H4 (cell line): ENCODE measurements at regions not wholly inside any gene's neighbourhood (a gene's known extent, or its start where the extent isn't known, plus 50 kb on each side); places are given as distances from the start of the nearest gene placed in this dataset.
"Not testable (repeated sequence)": the region's sequence is repeated elsewhere in the genome, so short reads cannot be mapped to it uniquely, and the experiment has no call there.

Experiments used
- DNase-seq: peaks from one replicate; pipeline ENCODE4 v3.0.0-alpha.2; 2015; ENCODE audit warnings: low spot score

DNA sequence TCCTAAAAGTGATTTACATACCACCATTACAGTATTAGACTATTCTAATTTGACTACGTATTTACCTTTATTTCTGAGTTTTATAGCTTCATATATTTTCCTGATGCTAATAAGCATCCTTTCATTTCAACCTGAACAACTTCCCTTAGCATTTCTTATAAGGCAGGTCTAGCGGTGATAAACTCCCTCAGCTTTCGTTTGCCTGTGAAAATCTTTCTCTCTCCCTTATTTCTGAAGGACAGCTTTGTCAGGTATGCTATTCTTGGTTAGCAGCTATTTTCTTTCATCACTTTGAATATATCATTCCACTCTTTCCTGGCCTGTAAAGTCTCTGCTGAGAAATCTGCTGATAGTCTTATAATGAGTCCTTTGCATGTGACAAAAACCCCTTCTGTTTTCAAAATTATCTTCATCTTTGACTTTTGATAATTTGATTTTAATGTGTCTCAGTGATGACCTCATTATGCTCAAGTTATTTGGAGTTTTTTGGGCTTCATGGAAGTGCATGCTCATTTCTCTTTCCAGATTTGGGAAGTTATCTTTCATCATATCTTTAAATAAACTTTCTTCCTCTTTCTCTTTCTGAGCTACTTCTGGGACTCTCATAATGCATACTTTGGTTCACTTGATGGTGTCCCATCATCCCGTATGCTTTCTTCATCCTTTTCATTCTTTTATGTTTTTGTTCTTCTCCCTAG lies 285.4 kb upstream of the PMFBP1 start:
- no peak for DNase-seq

- DNase-seq, result no peak
Measured at GRCh38 chr16:72455743-72456659, 284.0 kb upstream of the PMFBP1 start.

GRCh38 chr16:72453856-72454255 lies 281.9 kb upstream of the PMFBP1 start:
- not testable (repeated sequence) for DNase-seq

DNA sequence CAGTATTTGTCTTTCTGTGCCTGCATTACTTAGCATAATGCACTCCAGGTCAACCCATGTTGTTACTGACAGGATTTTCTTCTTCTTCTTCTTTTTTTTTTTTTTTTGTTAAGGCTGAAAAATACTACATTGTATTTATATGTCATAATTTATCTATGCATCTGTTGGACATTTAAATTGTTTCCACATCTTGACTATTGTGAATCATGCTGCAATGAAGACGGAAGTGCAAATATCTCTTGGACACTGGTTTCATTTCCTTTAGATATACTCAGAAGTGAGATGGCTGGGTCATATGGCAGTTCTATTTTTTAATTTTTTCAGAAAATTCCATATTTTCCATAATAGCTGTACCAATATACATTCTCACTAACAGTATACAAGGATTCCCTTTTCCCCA lies 272.7 kb upstream of the PMFBP1 start:
- no peak for DNase-seq

DNA sequence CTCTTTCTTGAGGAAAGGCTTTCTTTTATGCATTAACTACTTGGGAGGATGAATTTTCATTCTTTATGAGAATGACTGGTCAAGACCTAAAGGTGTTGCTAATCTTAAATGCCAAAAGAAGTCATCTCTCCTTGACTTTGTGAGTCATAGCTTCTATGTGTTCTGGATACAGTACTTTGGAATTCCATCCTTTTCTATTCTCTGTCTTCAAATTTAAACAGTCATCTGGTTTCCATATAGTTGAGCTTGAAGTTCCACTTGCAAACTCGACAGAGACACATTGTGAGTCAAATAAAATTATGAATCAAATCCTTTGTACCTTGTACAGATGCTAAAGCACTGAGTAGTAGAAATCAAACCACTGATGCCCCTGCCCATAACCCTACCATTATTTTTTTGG lies 271.9 kb upstream of the PMFBP1 start:
- DNase-seq, result no peak

DNA sequence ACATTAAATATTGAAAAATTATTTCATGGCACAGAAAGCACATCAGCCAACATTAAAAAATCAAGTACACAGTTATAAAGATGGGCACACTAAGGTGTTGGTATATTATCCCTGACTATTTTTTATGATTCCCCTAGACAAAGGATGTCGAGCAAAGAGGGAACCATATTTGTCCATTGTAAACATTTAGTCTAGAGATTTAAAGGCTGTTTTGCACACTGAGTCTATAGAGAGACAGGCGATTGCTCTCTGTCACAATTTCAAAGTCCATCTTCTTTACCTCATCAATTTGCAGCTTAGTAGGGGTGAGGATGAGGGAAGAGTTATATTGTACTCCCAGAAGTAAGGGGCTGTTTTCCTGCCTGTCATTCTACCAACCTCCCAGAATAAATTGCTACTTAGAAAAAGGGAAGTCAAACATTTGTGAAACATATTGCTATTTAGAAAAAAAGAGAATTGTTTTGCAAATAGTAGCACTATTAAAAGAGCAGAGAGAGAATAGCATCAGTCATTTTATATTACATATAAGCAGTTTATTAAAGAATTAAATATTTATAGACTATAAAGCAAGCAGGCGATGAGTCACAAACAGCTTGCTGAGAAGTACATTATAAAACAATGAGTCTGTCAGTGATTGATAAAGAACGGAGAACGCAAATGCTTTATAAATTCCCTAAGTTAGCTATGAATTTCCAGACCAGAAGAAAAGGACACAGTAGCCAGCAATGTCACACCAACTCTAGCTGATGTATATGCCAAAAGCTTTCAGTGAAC lies 270.6 kb upstream of the PMFBP1 start:
- no peak for DNase-seq

GRCh38 chr16:72437891-72438290 lies 265.9 kb upstream of the PMFBP1 start:
- no peak for DNase-seq

DNA sequence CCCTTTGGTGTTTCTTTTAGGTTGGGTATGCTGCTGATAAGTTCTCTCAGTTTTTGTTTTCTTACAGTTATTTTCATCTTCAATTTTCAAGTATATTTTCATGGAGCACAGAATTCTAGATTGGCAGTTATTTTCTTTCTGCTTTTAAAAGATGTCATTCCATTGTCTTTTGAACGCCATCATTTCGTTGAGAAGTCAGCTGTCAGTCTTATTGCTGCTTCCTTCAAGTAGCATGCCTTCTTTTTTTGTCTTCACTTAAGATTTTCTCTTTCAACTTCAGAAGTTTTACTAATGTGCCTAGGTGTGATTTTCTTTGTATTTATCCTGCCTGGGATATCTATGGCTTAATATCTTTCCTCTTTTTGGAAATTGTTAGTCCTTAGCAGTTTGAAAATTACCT lies 262.2 kb upstream of the PMFBP1 start:
- DNase-seq, result no peak

- DNase-seq, result no peak
Measured at GRCh38 chr16:72430121-72430520, 258.2 kb upstream of the PMFBP1 start.

DNA sequence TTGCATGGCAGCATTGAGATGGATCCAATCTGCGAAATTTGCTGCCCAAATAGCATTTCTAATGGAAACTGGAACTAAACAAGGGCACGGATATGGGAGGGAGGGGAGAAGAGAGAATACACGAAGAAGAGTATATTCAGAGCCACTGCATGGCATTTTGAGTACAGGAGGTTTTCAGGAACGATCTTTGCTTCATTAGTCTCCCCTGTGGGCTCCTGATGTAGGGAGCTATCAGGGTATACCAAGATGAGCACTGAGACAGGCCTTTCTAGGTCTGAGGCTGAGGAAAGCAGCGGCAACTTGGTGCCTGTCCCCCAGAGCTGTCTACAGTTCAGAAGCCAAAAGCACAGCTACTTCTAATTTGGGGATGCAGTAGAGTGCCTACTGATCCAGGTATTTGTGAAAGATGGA lies 257.7 kb upstream of the PMFBP1 start:
- DNase-seq, result no peak

- no peak for DNase-seq
Measured at GRCh38 chr16:72428681-72429376, 256.9 kb upstream of the PMFBP1 start.

GRCh38 chr16:72427783-72428331 lies 255.9 kb upstream of the PMFBP1 start:
- no peak for DNase-seq

DNA sequence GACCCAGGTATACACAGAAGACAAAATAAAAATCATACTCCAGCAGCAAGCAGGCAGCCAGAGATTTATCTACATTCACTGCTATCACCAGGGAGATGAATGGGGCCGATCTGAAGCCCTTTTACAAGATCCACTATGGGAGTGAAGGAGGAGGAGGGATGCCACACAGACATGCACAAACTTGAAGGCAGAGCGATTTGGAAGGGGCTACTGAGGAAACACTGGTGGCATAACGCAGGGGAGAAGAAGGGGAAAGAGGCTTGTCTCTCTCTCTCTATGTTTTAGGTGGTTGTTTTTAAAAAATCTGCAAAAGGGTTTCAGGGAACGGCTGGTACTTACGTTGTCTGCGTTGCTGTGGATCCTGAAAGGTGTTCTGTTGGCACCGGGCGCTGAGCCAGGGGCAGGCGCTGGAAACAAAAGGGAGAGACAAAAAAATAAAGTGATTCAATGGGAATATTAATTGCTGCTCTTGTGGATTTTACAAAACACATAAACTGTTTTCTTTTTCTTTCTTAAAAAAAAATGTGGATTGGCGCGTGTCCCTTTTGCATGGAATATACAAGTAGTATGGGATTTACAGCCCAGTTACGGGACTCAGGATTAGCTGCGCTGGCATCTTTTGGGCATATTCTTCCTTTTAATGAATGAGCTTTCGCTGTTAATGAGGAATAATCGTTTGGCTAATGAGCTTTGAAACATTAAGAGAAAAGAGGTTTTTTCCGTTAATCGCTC lies 255.3 kb upstream of the PMFBP1 start:
- DNase-seq, result no peak

GRCh38 chr16:72426386-72426785 lies 254.4 kb upstream of the PMFBP1 start:
- DNase-seq, result no peak

- DNase-seq, result no peak
Measured at GRCh38 chr16:72425571-72426341, 253.8 kb upstream of the PMFBP1 start.

DNA sequence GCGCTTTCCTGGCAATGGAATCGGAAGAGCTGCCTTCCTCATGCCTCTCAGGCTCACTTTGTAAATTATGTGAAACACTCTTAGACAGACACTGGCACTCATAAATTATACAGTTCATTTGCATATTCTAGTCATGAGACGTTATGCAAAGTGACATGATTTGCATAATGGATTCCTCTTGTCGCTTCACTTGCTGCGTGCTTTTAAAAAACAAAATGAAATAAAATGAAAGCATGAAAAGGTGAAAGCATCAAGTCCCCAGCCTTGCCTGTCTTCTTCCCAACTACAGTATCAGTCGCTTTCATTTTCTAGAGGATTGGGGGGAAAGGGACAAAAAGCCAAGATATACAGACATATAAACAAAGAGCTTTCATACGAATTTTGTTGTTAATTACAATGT lies 252.8 kb upstream of the PMFBP1 start:
- DNase-seq, result no peak

GRCh38 chr16:72422308-72422897 lies 250.4 kb upstream of the PMFBP1 start:
- DNase-seq, result no peak

- DNase-seq, result no peak
Measured at GRCh38 chr16:72419638-72420037, 247.7 kb upstream of the PMFBP1 start.

GRCh38 chr16:72415379-72415778 lies 243.4 kb upstream of the PMFBP1 start:
- no peak for DNase-seq

- DNase-seq, result no peak
Measured at GRCh38 chr16:72410492-72410891, 238.5 kb upstream of the PMFBP1 start.
